ENCODE measurements at regions not wholly inside any gene's neighbourhood (a gene's known extent, or its start where the extent isn't known, plus 50 kb on each side); places are given as distances from the start of the nearest gene placed in this dataset.

- DNase-seq (ENCODE audit: low read depth in 4 of 4, low spot score in 2 of 4) = no peak
Observed at GRCh38 chr4:19915276-19915675, 336.4 kb upstream of the SLIT2 start.

- no peak for DNase-seq (ENCODE audit: low read depth in 4 of 4, low spot score in 2 of 4)
Observed at GRCh38 chr4:19913650-19914049, 338.1 kb upstream of the SLIT2 start.

GRCh38 chr4:19910861-19911525, 340.7 kb upstream of the SLIT2 start:
- DNase-seq (ENCODE audit: low read depth in 4 of 4, low spot score in 2 of 4) = no peak

- no peak for DNase-seq (ENCODE audit: low read depth in 4 of 4, low spot score in 2 of 4)
Observed at GRCh38 chr4:19905024-19905423, 346.7 kb upstream of the SLIT2 start.

GRCh38 chr4:19888587-19888986, 363.1 kb upstream of the SLIT2 start:
- DNase-seq (ENCODE audit: low read depth in 4 of 4, low spot score in 2 of 4) = no peak

- no peak for DNase-seq (ENCODE audit: low read depth in 4 of 4, low spot score in 2 of 4)
Observed at GRCh38 chr4:19883841-19884240, 367.9 kb upstream of the SLIT2 start.

- DNase-seq (ENCODE audit: low read depth in 4 of 4, low spot score in 2 of 4) = no peak
Observed at GRCh38 chr4:19880206-19880605, 371.5 kb upstream of the SLIT2 start.

- no peak for DNase-seq (ENCODE audit: low read depth in 4 of 4, low spot score in 2 of 4)
Observed at GRCh38 chr4:19879330-19879729, 372.4 kb upstream of the SLIT2 start.

GRCh38 chr4:19857991-19858390, 393.7 kb upstream of the SLIT2 start:
- DNase-seq (ENCODE audit: low read depth in 4 of 4, low spot score in 2 of 4) = no peak

GRCh38 chr4:19857380-19857779, 394.3 kb upstream of the SLIT2 start:
- peak in 1 of 4 donors; percentile 20 for DNase-seq (ENCODE audit: low read depth in 4 of 4, low spot score in 2 of 4)

GRCh38 chr4:19850909-19851308, 400.8 kb upstream of the SLIT2 start:
- DNase-seq (ENCODE audit: low read depth in 4 of 4, low spot score in 2 of 4) = no peak

- DNase-seq (ENCODE audit: low read depth in 4 of 4, low spot score in 2 of 4) = no peak
Observed at GRCh38 chr4:19844446-19844845, 407.3 kb upstream of the SLIT2 start.

- no peak for DNase-seq (ENCODE audit: low read depth in 4 of 4, low spot score in 2 of 4)
Observed at GRCh38 chr4:19842471-19842870, 409.2 kb upstream of the SLIT2 start.

- DNase-seq (ENCODE audit: low read depth in 4 of 4, low spot score in 2 of 4) = no peak
Observed at GRCh38 chr4:19838858-19839257, 412.8 kb upstream of the SLIT2 start.

- DNase-seq (ENCODE audit: low read depth in 4 of 4, low spot score in 2 of 4) = no peak
Observed at GRCh38 chr4:19835429-19835828, 416.3 kb upstream of the SLIT2 start.

- no peak for DNase-seq (ENCODE audit: low read depth in 4 of 4, low spot score in 2 of 4)
Observed at GRCh38 chr4:19832411-19832810, 419.3 kb upstream of the SLIT2 start.

- DNase-seq (ENCODE audit: low read depth in 4 of 4, low spot score in 2 of 4) = no peak
Observed at GRCh38 chr4:19831644-19832285, 419.9 kb upstream of the SLIT2 start.

GRCh38 chr4:19829101-19829500, 422.6 kb upstream of the SLIT2 start:
- no peak for DNase-seq (ENCODE audit: low read depth in 4 of 4, low spot score in 2 of 4)

- DNase-seq (ENCODE audit: low read depth in 4 of 4, low spot score in 2 of 4) = peak in 3 of 4 donors; percentile 18 to 29 (median 20)
Observed at GRCh38 chr4:19823781-19824180, 427.9 kb upstream of the SLIT2 start.

GRCh38 chr4:19819737-19820136, 432.0 kb upstream of the SLIT2 start:
- DNase-seq (ENCODE audit: low read depth in 4 of 4, low spot score in 2 of 4) = no peak

GRCh38 chr4:19809989-19810388, 441.7 kb upstream of the SLIT2 start:
- DNase-seq (ENCODE audit: low read depth in 4 of 4, low spot score in 2 of 4) = no peak

GRCh38 chr4:19807505-19807904, 444.2 kb upstream of the SLIT2 start:
- peak in 2 of 4 donors; percentile 6 to 9 for DNase-seq (ENCODE audit: low read depth in 4 of 4, low spot score in 2 of 4)

- no peak for DNase-seq (ENCODE audit: low read depth in 4 of 4, low spot score in 2 of 4)
Observed at GRCh38 chr4:19806865-19807264, 444.8 kb upstream of the SLIT2 start.

Measured in left renal cortex interstitium (tissue), 4 donors.